GM19043 (cell line): ENCODE measurements at regions not wholly inside any gene's neighbourhood (a gene's known extent, or its start where the extent isn't known, plus 50 kb on each side); places are given as distances from the start of the nearest gene placed in this dataset.

Experiments used
- ATAC-seq: cut with Tn5 transposase; IDR thresholded peaks from one replicate; pipeline ENCODE4 v1.9.1; 2021; ENCODE audit warnings: low read depth; ENCODE audit not compliant: unreplicated experiment

DNA sequence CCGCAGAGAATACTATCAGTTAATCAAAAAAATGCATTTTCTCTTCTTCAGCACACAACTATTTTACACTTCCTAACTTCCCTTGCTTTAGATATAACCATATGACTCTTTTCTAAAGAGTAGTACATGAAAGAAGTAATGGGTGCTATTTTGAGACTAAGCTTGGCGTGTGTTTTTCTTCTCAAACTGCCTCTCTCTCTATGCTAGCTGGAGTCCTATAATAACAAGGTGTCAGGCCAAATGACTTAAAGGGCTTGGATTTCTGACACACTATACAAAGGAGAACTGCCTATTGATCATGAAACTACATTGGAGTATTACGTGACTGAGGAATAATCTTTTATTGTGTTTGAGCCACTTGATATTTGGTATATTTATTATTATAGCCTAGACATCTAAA, 1330.1 kb upstream of the SPRY2 start:
- ATAC-seq: no peak

DNA sequence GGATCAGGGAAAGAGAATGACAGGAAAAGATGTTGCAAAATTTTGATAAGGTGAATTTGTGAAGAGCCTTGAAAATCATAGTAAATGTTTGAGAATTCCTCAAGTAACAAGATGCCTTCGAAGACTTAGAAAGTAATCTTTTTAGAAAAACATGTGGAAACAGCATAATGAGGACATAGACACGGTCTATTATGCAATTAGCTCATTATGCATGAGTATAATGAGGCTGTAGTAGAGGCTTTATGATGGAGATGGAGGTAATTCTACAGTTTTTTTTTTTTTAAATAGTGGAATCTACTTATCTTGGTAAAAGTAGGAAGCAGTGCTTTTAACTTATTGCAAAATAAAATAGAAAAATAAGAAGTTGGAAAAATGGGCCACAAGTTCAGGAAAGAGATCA, 1329.1 kb upstream of the SPRY2 start:
- no peak for ATAC-seq

DNA sequence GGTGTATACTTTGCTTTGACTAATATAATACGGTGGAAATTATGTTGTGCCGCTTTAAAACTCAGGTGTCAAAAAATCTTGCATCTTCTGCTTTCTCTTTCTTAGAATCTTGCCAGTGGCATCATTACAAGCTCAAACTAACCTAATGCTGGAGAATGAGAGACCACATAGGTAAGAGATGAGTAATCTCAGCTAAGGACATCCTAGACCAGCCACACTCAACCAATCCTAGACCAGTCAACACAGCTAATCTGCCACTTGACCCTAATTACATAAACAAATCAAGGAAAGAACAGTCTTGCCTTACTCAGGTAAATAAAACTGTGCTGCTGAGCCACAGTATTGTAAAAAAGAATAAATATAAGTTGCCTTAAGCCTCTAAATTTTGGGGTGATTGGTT, 1323.9 kb upstream of the SPRY2 start:
- no peak for ATAC-seq

DNA sequence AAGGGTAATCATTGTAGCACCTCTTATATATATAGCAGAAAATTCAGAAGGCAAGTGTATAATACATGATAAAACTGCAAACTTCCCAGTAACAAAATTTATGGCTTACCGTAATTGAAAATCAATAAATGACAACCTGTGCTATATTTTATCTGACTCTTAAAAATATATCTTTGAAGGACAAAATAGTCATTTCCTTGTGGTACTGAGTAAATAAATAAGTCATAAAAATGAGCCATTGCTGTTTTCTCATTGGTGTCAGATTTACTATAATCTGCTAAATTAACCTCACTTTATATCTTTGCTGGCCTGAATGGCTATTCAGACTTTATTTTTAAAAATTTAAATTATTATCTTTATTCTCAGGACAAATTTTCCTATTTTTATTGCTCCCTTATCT, 1319.1 kb upstream of the SPRY2 start:
- ATAC-seq: no peak

DNA sequence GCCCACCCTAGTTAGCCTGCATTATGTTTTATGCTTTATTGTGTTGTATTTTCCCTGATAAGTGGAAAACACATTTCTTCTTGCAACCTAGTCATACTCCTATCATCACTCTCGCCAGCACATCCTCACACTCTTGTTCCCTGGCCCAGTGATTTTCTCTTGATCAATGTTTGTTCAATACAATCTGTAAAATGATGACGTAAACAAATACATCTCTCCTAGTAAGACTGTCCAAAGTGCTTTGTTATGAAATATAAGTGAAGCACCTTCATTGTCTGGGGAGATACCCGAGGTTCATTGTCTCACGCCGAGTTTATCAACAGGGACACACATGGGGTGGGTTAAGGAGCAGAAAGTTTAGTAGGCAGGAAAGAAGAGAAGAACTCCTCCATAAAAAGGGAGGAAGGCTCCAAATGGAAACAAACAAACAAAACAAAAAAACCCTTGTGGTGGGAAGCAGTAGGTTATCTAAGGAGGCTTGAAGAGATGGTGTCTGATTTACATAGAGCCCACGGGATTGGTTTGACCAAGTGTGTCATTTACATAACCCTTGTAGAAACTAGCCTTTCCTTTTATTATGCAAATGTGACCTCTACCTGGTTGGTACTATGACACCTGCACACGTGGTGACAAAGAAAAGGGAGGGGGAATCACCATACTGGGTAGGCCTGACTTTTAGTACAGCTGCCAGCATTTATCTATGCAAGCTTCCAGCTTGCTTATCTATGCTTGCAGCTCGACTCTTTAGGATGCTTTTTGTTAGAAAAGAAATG, 1317.9 kb upstream of the SPRY2 start:
- no peak for ATAC-seq

DNA sequence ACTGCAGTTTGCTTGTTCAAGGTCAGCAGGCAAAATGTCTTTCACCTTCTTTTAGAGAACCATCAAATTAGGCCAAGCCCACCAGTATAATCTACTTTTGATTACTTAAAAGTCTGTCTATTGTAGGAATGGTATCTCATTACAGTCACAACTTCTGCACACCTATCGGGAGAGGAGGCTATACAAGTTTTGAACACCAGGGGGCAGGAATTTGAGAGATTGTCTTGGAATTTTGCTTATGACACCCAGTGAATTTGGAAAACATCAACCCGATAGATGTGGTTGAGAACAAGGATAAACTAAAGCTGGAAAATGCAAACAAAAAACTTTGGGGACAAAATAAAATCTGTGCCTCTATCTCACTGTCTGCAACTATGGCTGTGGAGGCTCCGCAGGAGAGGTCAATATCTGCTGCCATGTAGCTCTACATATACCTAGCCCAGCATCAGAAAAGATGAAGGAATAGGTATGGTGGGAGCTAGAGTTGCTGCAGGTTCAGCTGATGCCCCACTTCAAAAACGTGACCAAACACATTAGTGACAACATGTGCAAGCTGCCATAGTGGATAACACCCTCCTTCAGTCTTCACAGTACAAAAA, 1299.2 kb upstream of the SPRY2 start:
- no peak for ATAC-seq

DNA sequence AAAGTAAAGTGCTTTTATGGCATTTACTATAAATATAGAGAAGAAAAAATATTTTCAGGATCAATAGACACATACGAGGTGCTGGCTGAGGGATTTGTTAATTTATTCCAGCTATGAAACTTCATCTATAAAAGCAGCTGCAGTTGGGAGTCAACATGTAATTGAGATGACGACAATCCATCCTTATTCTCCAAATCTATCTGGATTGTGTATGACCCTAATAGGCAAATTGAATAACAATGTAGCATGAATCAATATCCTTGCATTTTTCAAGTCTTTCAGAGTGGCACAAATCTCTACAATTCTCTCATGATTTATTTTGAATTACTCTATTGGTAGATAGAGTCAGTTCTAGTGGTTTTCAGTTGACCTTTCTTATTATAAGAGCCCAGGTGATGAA, 1296.5 kb upstream of the SPRY2 start:
- ATAC-seq: no peak

DNA sequence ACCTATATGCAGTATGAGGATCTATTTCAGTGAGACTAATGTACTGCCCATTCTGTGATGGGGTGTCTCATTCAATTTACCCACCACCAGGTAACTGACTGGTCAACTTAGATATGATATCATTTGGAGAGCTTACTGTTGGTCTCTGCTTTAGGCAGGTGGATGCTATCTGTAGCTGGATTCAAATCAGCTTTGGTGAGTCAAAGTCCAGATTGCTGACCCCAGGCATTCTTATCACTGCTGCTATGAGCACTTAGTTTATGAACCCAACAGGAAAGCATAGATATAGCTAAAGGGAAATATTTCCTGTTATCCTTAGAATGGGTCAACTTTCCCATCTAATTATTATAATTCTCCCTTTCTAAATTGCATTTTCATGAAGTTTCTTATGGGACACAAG, 1295.2 kb upstream of the SPRY2 start:
- no peak for ATAC-seq

DNA sequence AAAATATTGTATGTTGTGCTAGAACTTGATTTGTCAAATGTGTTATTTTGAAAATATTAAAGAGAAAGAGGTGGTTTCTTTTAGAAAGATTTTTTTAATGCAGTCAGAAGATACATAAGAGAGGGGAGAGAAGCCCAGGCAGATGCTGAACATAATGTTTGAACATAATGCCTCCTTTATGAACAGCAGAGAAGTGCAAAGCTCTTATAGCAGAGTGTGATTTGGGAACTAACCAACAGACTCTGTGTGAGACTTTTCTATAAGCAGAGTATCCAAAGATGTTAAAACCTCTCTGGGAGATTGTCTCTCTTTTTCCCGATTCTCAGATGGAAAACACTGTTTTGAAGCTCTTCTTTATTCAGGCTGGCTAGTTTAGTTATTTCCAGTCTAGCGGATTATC, 1274.1 kb upstream of the SPRY2 start:
- no peak for ATAC-seq

DNA sequence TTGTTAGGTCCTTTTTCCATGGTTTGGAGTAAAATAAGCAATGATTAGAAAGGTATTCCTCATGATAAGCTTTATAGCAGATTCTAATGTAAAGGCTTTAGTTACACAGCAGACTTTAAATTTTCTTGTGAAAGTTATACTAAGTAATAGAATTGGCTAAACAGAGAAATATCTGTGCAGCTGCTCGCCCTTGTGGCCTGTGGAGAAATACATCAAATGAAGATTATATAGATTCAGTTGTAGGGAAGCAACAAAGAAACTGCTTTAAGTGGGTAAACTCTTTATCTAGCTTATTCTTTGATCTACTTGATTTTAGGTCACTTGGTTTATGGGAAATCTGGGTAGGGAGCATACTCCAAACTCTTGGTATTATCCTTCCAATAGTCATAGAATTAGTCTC, 1269.7 kb upstream of the SPRY2 start:
- ATAC-seq: no peak

DNA sequence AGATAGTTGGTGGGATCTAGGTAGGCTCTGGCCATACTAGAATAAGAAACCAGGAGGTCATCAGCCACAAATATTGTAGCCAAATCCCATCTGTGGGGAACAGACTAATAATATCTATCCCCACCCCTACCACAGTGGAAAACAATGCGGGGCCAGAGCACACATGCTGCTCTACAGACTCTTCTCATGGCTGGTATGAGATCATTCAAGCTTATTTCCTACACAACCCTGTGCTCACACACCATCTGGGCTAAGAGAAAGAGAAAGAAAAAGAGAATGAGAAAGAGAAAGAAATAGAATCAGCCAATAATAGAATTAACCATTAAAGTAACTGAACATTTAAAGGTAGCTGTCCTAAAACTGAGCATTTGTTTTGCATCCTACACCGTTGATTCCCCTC, 1268.4 kb upstream of the SPRY2 start:
- ATAC-seq: no peak

DNA sequence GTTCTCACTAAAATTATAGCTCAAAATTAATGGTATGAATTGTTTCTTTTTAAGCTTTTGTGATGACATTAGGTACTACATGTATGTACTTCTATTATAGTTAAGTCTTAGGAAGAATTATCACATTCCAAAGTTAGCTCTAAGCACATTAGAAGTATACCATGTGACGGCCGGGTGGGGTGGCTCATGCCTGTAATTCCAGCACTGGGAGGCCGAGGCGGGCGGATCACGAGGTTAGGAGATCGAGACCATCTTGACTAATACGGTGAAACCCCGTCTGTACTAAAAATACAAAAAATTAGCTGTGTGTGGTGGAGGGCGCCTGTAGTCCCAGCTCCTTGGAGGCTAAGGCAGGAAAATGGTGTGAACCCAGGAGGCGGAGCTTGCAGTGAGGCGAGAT, 1265.1 kb upstream of the SPRY2 start:
- no peak for ATAC-seq

DNA sequence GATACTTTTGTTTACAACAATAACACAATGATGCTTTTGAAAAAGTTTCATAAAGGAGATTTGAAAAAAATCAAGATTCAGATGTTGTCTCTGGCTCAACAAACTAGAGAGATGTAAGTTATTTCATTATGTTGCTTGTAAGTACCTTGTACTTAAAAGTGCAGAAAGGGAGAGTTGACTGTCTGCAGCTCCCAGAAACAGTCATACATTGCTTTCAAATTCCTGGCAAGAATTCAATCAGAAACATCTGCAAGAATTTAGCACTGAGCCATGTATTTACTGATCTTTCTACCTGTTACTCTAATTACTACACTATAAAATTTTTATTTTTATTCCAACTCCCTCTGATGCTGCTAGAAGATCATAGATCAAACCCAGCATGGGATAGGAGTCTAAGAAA, 1261.3 kb upstream of the SPRY2 start:
- no peak for ATAC-seq

DNA sequence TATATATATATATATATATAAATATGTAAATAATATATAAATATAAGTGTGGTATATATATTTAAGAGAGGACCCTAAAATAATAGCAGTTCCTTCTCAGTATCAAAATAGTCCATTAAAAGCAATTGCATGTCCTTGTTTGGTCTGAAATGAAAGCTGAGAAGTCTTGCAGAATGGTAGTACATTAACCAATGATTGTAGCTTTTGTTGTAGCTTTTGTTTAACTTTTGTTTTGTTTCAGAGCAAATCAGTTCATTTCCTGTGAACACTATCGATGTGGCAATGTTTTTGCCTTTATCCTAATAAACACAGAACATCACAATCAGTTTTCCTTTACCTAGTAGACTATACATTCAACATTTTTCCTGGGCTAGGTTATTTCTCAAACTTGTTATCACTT, 1256.2 kb upstream of the SPRY2 start:
- ATAC-seq: no peak

DNA sequence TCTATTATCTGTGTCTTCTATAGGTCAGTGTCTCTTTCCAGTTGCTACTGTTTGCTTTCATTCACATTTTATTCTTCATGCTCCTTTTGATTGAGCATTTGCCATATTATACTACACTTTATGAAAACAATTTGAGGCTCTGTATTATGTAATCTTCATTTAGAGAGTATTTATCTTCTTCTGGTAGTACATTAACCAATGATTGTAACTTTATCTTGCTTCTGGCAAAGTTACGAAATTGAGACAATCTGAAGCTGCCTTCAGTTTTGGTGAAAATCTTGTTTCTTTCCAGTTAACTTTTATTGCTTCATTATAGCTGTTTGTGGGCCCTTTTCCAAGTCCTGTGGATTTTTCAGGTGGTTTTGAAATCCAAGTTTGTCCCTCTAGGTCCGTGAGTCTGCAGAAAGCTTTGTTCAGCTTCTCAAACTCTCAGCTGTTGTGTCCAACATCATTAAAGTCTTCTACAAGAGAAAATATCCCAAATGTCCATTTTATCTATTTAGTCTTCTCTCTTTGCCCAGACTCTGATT, 1255.4 kb upstream of the SPRY2 start:
- ATAC-seq: no peak

DNA sequence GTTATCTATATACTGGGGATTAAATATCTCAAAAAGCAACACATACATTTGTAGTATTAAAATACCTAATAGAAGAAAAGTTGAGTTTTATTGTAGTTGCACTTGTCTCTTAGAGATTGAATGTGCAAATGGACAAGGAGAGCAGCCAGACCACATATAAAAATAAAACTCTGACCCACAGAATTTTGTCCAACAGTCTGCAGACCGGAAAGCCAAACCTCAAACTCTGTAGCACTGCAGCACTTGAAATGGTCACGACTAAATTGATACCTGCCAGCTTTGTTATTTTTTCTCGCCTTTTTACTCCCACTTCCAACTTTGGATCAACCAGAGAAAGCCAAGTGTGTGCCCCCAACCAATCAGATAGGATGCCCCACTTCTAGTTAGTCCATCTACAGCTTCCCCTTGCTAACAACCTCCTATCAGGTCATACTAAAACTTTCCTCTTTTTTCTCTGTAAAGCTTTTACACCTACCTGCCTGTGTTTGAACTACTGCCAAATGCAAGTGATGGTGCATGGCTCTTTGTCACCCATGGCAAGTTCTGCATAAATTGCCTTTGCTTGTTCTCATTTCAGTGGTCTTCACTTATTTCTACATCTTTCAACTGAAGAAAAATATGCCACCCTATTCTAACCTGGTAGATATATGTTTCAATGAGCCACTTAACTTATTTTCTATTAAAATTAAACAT, 1250.7 kb upstream of the SPRY2 start:
- no peak for ATAC-seq

DNA sequence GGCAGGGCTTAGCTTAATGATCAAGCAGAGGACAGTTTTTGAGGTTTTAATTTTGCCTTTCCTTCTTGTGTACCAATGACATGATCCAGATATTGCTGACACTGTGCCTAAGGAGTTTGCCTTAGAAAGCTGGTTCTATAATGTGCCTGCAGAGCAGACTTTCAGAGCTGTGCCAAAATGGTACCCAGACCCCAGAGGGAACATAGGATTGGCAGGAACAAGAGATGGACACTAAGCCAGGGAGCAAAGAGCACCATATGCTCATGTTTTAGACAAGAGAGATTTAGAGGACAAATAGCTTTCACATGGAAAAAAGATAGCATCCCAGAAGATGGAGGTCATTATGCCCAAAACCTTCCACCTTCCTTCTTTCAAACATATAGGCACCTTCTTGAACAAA, 1241.5 kb upstream of the SPRY2 start:
- ATAC-seq: no peak

DNA sequence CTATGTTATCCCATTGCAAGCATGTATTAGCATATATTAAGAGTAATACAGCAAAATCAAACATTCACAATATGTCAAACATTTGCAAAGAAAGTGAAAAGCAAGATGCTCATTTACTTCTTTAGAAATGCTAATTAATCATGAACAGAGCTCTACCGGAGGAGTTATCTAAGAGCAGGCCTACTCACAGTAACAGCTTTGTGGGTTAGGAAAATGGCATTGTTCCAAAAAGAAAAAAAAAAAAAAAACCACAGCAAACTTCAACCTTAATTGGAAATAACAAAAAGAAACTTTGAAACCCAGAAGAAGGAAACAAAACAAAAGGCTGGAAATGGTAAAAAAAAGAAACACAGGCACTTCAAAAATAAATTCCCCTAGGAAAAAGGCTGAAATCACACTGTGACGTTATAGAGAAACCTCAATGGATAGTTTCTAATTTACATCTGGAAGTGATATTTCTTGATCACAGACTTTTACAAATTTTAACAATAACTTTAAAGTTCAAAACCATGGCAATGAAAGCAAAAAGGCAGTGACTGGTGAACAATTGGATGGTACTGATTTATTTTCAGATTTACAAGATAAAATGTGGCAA, 1236.8 kb upstream of the SPRY2 start:
- ATAC-seq: no peak

DNA sequence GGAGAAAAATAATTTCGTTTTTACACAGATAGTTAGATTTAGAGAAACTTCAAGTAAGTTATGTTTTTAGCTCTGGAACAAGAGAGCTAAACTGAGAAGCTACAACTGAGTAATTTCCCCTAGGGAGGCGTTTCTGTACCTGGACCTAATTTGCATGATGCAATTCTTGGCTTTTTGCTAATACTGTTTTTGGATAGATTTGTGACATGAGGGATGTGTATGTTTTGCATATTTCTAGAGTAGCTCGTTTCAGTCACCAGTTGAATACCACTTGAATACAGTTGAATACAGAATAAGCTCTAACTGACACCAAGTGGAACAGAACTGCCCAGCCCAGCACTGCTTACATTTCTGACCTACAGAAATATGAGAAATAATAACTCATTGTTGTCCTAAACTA, 1227.9 kb upstream of the SPRY2 start:
- no peak for ATAC-seq

DNA sequence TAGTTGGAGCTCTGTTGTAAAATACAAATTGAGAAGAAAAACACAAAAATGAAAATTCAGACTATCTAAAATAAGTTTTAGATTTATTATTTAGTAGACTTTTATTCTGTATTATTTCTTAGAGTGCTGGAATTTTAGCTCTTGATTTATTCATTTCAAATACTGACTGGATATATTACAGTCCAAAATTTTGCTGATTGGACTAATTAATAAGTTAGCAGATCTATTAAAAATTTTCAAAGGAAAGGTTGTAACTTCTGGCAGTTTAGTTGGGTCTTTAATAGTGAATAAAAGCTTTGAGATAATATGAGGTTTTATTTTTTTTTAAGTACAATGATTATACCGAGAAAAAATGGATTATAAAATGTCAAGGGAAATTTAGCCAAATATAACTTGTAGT, 1224.9 kb upstream of the SPRY2 start:
- ATAC-seq: no peak

DNA sequence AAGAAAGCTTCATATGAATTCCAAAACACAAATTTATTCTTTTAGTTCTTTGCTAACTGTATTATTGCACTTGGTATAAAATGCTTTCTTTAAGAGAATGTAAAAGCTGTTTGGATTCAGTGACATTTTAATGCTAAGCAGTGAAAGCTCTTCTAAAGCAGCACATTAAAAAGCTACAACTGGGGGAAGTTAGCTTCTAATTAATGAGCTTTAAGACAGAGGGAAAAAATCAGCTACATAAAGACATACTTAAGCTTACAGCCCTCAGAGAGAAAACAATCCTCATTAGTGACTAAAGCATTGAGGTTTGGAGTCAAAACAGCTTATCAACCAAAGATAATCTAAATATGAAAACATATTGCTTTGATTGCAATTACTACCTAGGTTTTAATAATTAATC, 1222.2 kb upstream of the SPRY2 start:
- ATAC-seq: no peak
